WTC11 (cell line): ENCODE measurements at regions not wholly inside any gene's neighbourhood (a gene's known extent, or its start where the extent isn't known, plus 50 kb on each side); places are given as distances from the start of the nearest gene placed in this dataset.

ENCODE experiments used
- ATAC-seq: fragments of 200-7000 bp; cut with Tn5 transposase; 2 replicates; pipeline ENCODE4 v1.10.0; 2021; ENCODE audit warnings: mild to moderate bottlenecking, moderate library complexity
- CTCF ChIA-PET: fragments of 300-600 bp; sonication (Branson Sonifier 250); formaldehyde crosslinking; loops from one replicate; lab custom pipeline; 2021; ENCODE audit warnings: antibody characterized with exemption; lab: Charles Lee
- POLR2A ChIA-PET: fragments of 350-600 bp; sonication (Branson Sonifier 250); formaldehyde crosslinking; loops from one replicate; lab custom pipeline; 2021; ENCODE audit warnings: antibody characterized with exemption; lab: Charles Lee
- DNase-seq: peaks from one replicate; pipeline ENCODE4 v3.0.0; 2021; ENCODE audit warnings: low spot score
- H3K27ac Mint-ChIP-seq: 2 replicates; pipeline ENCODE4 v1.8.0; 2021; ENCODE audit warnings: mixed read lengths
- H3K27me3 Mint-ChIP-seq: 2 replicates; pipeline ENCODE4 v1.8.0; 2021; ENCODE audit warnings: low read depth, mild to moderate bottlenecking, moderate library complexity, mixed read lengths
- H3K36me3 Mint-ChIP-seq: 2 replicates; pipeline ENCODE4 v1.8.0; 2021; ENCODE audit warnings: mixed read lengths
- H3K4me1 Mint-ChIP-seq: 2 replicates; pipeline ENCODE4 v1.8.0; 2022; ENCODE audit warnings: mixed read lengths
- H3K4me3 Mint-ChIP-seq: 2 replicates; pipeline ENCODE4 v1.8.0; 2021; ENCODE audit warnings: mild to moderate bottlenecking, moderate library complexity, mixed read lengths
- H3K9me3 Mint-ChIP-seq: 2 replicates; pipeline ENCODE4 v1.8.0; 2021; ENCODE audit warnings: mixed read lengths
- ATF2 ChIP-seq: sonication (generic); formaldehyde crosslinking; IDR thresholded peaks from 2 replicates; pipeline ENCODE4 v1.8.1; 2022; ENCODE audit warnings: low read depth, missing genetic modification reagents, borderline replicate concordance
- ATF3 ChIP-seq: sonication (generic); formaldehyde crosslinking; conservative IDR thresholded peaks from 2 replicates; pipeline ENCODE4 v1.8.1; 2022; ENCODE audit warnings: mild to moderate bottlenecking, missing genetic modification reagents
- CTCF ChIP-seq: fragments of 200-600 bp; IDR thresholded peaks from 2 replicates; pipeline ENCODE4 v1.8.0; 2022; ENCODE audit warnings: antibody characterized with exemption
- E2F5 ChIP-seq: sonication (generic); formaldehyde crosslinking; IDR thresholded peaks from 2 replicates; pipeline ENCODE4 v1.8.1; 2022; ENCODE audit warnings: mild to moderate bottlenecking, moderate library complexity, missing genetic modification reagents
- ELF4 ChIP-seq: sonication (generic); formaldehyde crosslinking; IDR thresholded peaks from 2 replicates; pipeline ENCODE4 v1.8.1; 2022; ENCODE audit warnings: low read depth, mild to moderate bottlenecking, moderate library complexity, missing genetic modification reagents
- GRHL2 ChIP-seq: fragments of 250-450 bp; sonication (Bioruptor Pico); IDR thresholded peaks from 2 replicates; pipeline ENCODE4 v1.8.0; 2022; ENCODE audit warnings: mild to moderate bottlenecking, moderate library complexity; ENCODE audit not compliant: insufficient replicate concordance, severe bottlenecking
- NFYB ChIP-seq: sonication (generic); formaldehyde crosslinking; conservative IDR thresholded peaks from 2 replicates; pipeline ENCODE4 v1.8.0; 2022; ENCODE audit warnings: low read depth, missing genetic modification reagents
- PRDM15 ChIP-seq: sonication (generic); formaldehyde crosslinking; IDR thresholded peaks from 2 replicates; pipeline ENCODE4 v1.8.0; 2022; ENCODE audit warnings: missing genetic modification reagents
- SP1 ChIP-seq: sonication (generic); formaldehyde crosslinking; conservative IDR thresholded peaks from 2 replicates; pipeline ENCODE4 v1.8.1; 2022; ENCODE audit warnings: missing genetic modification reagents
- TEAD4 ChIP-seq: sonication (generic); formaldehyde crosslinking; IDR thresholded peaks from 2 replicates; pipeline ENCODE4 v1.8.0; 2022; ENCODE audit warnings: mild to moderate bottlenecking, missing genetic modification reagents
- TF ChIP-seq, protein P1 (sequence below): fragments of 250-450 bp; sonication (Bioruptor Pico); conservative IDR thresholded peaks from 2 replicates; pipeline ENCODE4 v1.9.0; 2021; ENCODE audit warnings: mild to moderate bottlenecking
- TF ChIP-seq, protein P2 (sequence below): sonication (generic); formaldehyde crosslinking; conservative IDR thresholded peaks from 2 replicates; pipeline ENCODE4 v1.8.1; 2023; ENCODE audit warnings: mild to moderate bottlenecking, low read depth, missing genetic modification reagents, moderate library complexity

GRCh38 chr1:76746206-76746605 lies 121.1 kb upstream of the ST6GALNAC5 start:
- Mint-ChIP-seq H3K4me3 (no peak overlapping the region), H3K27me3 (no peaks in the 10 kb centered on the region), H3K27ac (no peak overlapping the region), H3K36me3 (peaks cover 5% of the 10 kb centered on the region; the same call in 1 of the 2 replicates), H3K4me1 (no peaks in the 10 kb centered on the region), H3K9me3 (peaks cover 13% of the 10 kb centered on the region)
- CTCF ChIA-PET, result no interaction called here
- no peak for TF ChIP-seq TEAD4 (CRISPR knock-in tag)
- TF ChIP-seq, protein P1, sequence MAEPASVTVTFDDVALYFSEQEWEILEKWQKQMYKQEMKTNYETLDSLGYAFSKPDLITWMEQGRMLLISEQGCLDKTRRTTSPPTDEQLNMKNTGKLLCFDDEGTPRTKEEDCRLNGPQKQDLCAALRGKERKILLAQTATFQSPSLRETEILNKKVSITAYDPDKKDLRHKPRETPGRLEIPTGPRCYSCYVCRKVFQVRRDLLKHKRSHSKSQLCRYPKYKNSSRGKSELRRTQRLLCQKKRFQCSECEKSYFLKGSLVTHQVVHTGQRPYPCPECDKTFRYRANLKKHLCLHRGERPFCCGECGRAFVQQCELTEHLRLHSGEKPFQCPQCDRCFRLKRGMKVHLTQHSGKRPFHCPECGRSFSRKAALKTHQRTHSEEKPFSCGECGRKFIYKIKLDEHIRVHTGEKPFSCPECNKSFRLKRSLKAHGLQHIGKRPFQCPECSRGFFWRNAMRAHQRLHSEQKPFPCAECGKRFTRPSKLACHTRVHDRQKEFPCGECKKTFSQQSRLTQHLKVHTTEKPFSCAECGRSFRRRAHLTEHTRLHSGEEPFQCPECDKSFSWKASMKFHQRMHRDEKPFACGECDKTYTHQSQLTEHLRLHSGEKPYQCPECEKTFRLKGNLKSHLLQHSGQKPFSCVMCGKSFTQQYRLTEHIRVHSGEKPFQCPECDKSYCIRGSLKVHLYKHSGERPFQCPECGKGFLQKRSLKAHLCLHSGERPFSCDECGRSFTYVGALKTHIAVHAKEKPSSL (CRISPR knock-in tag), result no peak
- no peak for TF ChIP-seq NFYB (CRISPR knock-in tag)
- no peak for TF ChIP-seq PRDM15 (CRISPR knock-in tag)
- no peak for TF ChIP-seq ATF3 (CRISPR knock-in tag)
- no peak for TF ChIP-seq ATF2
- no peak for TF ChIP-seq ELF4 (CRISPR knock-in tag)
- ATAC-seq, result no peak
- POLR2A ChIA-PET, result no interaction called here
- DNase-seq, result no peak

DNA sequence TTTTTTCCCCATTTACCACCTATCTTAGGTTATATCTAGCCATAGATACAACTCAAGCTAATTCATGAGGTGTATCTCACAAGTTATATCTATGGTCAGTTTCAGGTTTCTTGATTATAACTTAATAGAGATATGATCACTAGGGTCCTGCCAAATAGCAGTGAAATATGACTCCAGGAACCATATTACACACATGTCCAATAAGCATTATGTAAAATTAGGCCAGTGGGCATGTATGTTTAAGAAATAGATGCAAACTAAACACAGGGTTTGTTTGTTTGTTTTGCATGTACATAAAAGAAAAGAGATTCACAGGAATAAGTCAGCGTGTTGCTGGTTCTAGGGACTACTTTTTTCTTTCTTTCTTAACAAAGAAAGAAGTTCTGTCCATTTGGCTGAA lies 112.5 kb upstream of the ST6GALNAC5 start:
- H3K4me3 Mint-ChIP-seq, result no peak overlapping the region
- H3K36me3 Mint-ChIP-seq, result peaks cover 4% of the 10 kb centered on the region; the same call in 1 of the 2 replicates
- peaks cover 23% of the 10 kb centered on the region for H3K4me1 Mint-ChIP-seq
- no peak for ATAC-seq
- ChIA-PET POLR2A (no interaction called here), CTCF (no interaction called here)
- DNase-seq, result no peak
- H3K27ac Mint-ChIP-seq, result no peak overlapping the region
- TF ChIP-seq CTCF, result no peak
- peaks cover 3% of the 10 kb centered on the region for H3K27me3 Mint-ChIP-seq
- H3K9me3 Mint-ChIP-seq, result peaks cover 6% of the 10 kb centered on the region

DNA sequence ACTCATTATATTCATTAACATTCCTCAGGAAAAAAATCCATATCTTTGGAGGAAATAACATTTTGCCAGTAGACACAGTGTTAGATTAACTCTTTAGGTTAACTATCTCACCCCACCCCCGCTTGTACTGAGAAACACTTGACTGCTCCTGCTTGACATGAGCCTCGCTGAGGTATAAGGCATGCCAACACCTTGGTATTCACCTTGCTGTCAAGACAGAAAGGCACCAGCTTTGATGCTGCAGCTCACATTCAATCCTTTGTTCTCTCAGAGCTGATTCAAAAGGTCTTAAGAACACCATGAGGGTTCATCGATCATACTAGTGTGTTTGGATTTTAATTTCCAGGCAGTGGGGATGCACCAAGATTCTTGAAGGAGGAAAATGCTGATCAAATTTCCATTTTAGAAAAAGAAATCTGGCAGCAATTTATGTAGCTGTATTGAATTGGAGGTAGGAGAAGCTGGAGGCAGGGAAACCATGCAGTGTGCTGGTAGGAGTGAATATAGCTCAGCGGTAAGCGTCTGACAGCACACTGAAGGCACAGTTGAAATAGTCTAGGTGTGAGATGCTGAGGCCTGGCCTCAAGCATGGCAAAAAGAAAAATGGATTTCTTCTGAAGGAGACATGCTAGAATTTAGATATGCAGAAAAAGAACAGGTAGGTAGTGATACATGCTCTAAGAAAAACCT lies 108.0 kb upstream of the ST6GALNAC5 start:
- H3K36me3 Mint-ChIP-seq, result peaks cover 4% of the 10 kb centered on the region; the same call in 1 of the 2 replicates
- peaks cover 6% of the 10 kb centered on the region for H3K9me3 Mint-ChIP-seq
- peaks cover 3% of the 10 kb centered on the region for H3K27me3 Mint-ChIP-seq
- H3K27ac Mint-ChIP-seq, result no peak overlapping the region
- ATAC-seq, result no peak
- peaks cover 17% of the 10 kb centered on the region for H3K4me1 Mint-ChIP-seq
- ChIA-PET CTCF (interaction anchor here (1.4 kb wide), 1 partner anchor 605 kb away, joined by 3 read pairs; no protein-coding TSS in a partner anchor), POLR2A (no interaction called here)
- no peak overlapping the region for H3K4me3 Mint-ChIP-seq
- no peak for DNase-seq
- TF ChIP-seq, protein P1 (CRISPR knock-in tag), result no peak
- no peak for TF ChIP-seq GRHL2 (CRISPR knock-in tag)
- no peak for TF ChIP-seq SP1
- TF ChIP-seq NFYB (CRISPR knock-in tag), result no peak
- TF ChIP-seq, protein P2, sequence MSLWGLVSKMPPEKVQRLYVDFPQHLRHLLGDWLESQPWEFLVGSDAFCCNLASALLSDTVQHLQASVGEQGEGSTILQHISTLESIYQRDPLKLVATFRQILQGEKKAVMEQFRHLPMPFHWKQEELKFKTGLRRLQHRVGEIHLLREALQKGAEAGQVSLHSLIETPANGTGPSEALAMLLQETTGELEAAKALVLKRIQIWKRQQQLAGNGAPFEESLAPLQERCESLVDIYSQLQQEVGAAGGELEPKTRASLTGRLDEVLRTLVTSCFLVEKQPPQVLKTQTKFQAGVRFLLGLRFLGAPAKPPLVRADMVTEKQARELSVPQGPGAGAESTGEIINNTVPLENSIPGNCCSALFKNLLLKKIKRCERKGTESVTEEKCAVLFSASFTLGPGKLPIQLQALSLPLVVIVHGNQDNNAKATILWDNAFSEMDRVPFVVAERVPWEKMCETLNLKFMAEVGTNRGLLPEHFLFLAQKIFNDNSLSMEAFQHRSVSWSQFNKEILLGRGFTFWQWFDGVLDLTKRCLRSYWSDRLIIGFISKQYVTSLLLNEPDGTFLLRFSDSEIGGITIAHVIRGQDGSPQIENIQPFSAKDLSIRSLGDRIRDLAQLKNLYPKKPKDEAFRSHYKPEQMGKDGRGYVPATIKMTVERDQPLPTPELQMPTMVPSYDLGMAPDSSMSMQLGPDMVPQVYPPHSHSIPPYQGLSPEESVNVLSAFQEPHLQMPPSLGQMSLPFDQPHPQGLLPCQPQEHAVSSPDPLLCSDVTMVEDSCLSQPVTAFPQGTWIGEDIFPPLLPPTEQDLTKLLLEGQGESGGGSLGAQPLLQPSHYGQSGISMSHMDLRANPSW (CRISPR knock-in tag), result no peak
- no peak for TF ChIP-seq E2F5 (CRISPR knock-in tag)
